ENCODE measurements at regions not wholly inside any gene's neighbourhood (a gene's known extent, or its start where the extent isn't known, plus 50 kb on each side); places are given as distances from the start of the nearest gene placed in this dataset.

- Mint-ChIP-seq H3K27ac (ENCODE audit: unreplicated experiment) (no peak overlapping the region), H3K4me1 (ENCODE audit: unreplicated experiment) (no peaks in the 10 kb centered on the region), H3K4me3 (ENCODE audit: unreplicated experiment) (no peak overlapping the region), H3K36me3 (ENCODE audit: unreplicated experiment) (no peaks in the 10 kb centered on the region), H3K27me3 (ENCODE audit: unreplicated experiment) (peaks cover 6% of the 10 kb centered on the region), H3K9me3 (ENCODE audit: unreplicated experiment) (no peaks in the 10 kb centered on the region)
- TF ChIP-seq, protein P1, sequence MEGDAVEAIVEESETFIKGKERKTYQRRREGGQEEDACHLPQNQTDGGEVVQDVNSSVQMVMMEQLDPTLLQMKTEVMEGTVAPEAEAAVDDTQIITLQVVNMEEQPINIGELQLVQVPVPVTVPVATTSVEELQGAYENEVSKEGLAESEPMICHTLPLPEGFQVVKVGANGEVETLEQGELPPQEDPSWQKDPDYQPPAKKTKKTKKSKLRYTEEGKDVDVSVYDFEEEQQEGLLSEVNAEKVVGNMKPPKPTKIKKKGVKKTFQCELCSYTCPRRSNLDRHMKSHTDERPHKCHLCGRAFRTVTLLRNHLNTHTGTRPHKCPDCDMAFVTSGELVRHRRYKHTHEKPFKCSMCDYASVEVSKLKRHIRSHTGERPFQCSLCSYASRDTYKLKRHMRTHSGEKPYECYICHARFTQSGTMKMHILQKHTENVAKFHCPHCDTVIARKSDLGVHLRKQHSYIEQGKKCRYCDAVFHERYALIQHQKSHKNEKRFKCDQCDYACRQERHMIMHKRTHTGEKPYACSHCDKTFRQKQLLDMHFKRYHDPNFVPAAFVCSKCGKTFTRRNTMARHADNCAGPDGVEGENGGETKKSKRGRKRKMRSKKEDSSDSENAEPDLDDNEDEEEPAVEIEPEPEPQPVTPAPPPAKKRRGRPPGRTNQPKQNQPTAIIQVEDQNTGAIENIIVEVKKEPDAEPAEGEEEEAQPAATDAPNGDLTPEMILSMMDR (IDR thresholded peaks at IDR 0.05), result no peak
- no peak for DNase-seq (ENCODE audit: extremely low spot score, unreplicated experiment)
These were observed 125.5 kb downstream of the FAM204A start for GRCh38 chr10:118216571-118217170.

DNA sequence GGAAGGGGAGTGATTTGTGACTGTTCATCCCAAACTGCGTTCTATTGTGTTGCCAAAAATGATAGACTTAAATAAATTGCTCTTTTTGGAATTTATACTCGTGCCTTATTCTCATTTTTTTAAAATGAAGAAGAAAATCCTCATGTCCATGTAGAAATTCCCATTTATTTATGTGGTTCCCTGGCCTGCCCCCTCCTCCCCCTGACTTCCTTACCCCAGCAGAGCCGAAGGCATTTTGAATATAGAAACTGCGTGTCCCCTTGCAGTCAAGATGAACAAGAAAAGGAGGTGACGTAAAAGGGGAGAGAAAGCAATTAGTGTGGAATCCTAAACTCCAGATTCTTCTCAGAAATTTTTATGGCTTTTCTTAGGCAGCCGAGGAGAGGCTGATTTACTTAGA, 126.1 kb downstream of the FAM204A start:
- Mint-ChIP-seq H3K9me3 (ENCODE audit: unreplicated experiment) (no peaks in the 10 kb centered on the region), H3K27me3 (ENCODE audit: unreplicated experiment) (peaks cover 6% of the 10 kb centered on the region), H3K4me3 (ENCODE audit: unreplicated experiment) (no peak overlapping the region), H3K27ac (ENCODE audit: unreplicated experiment) (no peak overlapping the region), H3K36me3 (ENCODE audit: unreplicated experiment) (no peaks in the 10 kb centered on the region), H3K4me1 (ENCODE audit: unreplicated experiment) (no peaks in the 10 kb centered on the region)
- TF ChIP-seq, protein P1 (IDR thresholded peaks at IDR 0.05), result no peak
- DNase-seq (ENCODE audit: extremely low spot score, unreplicated experiment), result no peak

- TF ChIP-seq, protein P1 (IDR thresholded peaks at IDR 0.05), result no peak
- DNase-seq (ENCODE audit: extremely low spot score, unreplicated experiment), result no peak
- Mint-ChIP-seq H3K36me3 (ENCODE audit: unreplicated experiment) (no peaks in the 10 kb centered on the region), H3K4me1 (ENCODE audit: unreplicated experiment) (no peaks in the 10 kb centered on the region), H3K27ac (ENCODE audit: unreplicated experiment) (no peak overlapping the region), H3K9me3 (ENCODE audit: unreplicated experiment) (no peaks in the 10 kb centered on the region), H3K27me3 (ENCODE audit: unreplicated experiment) (peaks cover 6% of the 10 kb centered on the region), H3K4me3 (ENCODE audit: unreplicated experiment) (no peak overlapping the region)
These were observed 127.3 kb downstream of the FAM204A start for GRCh38 chr10:118214776-118215175.

DNA sequence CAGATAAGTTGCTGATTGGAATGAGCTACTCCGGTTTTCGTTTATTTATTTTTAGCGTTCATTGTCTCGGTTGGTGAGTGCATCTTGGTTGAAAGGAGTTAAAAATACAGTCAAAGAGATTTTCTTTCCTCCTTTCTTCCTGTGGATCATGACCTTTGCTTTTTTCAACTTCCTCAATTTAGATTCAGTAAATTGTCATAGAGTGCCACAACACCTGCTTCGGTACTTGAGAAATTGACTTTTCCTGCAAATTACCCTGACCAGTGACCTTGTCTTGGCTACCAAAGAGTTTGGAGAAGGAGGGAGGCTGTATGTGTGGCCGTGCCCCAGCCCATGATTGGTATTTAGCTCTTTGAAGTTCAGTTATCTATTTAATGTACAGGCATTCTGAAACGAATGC, 128.7 kb downstream of the FAM204A start:
- no peaks in the 10 kb centered on the region for H3K36me3 Mint-ChIP-seq (ENCODE audit: unreplicated experiment)

GRCh38 chr10:118210276-118210675, 131.8 kb downstream of the FAM204A start:
- TF ChIP-seq, protein P1 (IDR thresholded peaks at IDR 0.05), result no peak
- H3K4me3 Mint-ChIP-seq (ENCODE audit: unreplicated experiment), result no peak overlapping the region
- peaks cover 7% of the 10 kb centered on the region for H3K27me3 Mint-ChIP-seq (ENCODE audit: unreplicated experiment)
- no peaks in the 10 kb centered on the region for H3K4me1 Mint-ChIP-seq (ENCODE audit: unreplicated experiment)
- no peaks in the 10 kb centered on the region for H3K9me3 Mint-ChIP-seq (ENCODE audit: unreplicated experiment)
- no peak overlapping the region for H3K27ac Mint-ChIP-seq (ENCODE audit: unreplicated experiment)
- H3K36me3 Mint-ChIP-seq (ENCODE audit: unreplicated experiment), result no peaks in the 10 kb centered on the region
- no peak for DNase-seq (ENCODE audit: extremely low spot score, unreplicated experiment)

More for the DNA sequence above, 128.7 kb downstream of the FAM204A start:
- Mint-ChIP-seq H3K27ac (ENCODE audit: unreplicated experiment) (no peak overlapping the region), H3K4me1 (ENCODE audit: unreplicated experiment) (no peaks in the 10 kb centered on the region), H3K27me3 (ENCODE audit: unreplicated experiment) (peaks cover 6% of the 10 kb centered on the region), H3K9me3 (ENCODE audit: unreplicated experiment) (no peaks in the 10 kb centered on the region), H3K4me3 (ENCODE audit: unreplicated experiment) (no peak overlapping the region)
- no peak for DNase-seq (ENCODE audit: extremely low spot score, unreplicated experiment)
- TF ChIP-seq, protein P1 (IDR thresholded peaks at IDR 0.05), result no peak

Measured in osteocyte (in vitro differentiated cells).